ENCODE measurements at regions not wholly inside any gene's neighbourhood (a gene's known extent, or its start where the extent isn't known, plus 50 kb on each side); places are given as distances from the start of the nearest gene placed in this dataset.

DNA sequence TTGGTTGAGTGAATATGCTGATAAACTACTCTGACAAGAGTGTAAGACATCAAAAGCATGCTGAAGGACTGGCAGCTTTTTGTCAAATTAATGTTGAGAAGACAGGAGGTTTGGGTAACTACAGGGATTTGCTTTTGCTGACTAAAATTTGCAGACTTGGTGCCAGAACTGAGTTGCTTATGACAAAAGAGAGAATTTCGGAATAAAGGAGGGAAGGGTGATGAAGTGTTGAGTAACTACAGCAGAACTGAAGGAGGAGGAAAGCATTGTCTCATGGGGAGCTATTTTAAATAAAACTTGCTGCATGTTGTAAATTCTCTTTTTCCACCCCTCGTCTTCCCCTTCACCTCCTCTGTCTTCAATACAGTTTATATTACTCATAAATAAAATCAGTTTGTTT, 296.1 kb downstream of the YTHDC2 start:
- H2BK12ac ChIP-seq (ENCODE audit: insufficient read length, low read depth, low read length) = no peak overlapping the region
- H3K4me1 ChIP-seq (ENCODE audit: insufficient read depth, low read length) = no peaks in the 10 kb centered on the region
- no peak overlapping the region for H2BK120ac ChIP-seq (ENCODE audit: low read depth, low read length, poor library complexity, severe bottlenecking)
- H4K8ac ChIP-seq (replicated peaks; ENCODE audit: insufficient read length, low read depth, low read length) = no peak overlapping the region
- H4K5ac ChIP-seq (ENCODE audit: insufficient read length, low read depth, low read length) = no peak overlapping the region
- no peak overlapping the region for H4K91ac ChIP-seq (ENCODE audit: insufficient read length, low read depth, low read length)
- no peak overlapping the region for H2AK5ac ChIP-seq (ENCODE audit: insufficient read length, low read length)
- H3K27ac ChIP-seq (ENCODE audit: insufficient read length, low read depth, low read length) = no peak overlapping the region
- H3T11ph ChIP-seq (ENCODE audit: low read length) = no peak overlapping the region
- H3K79me2 ChIP-seq (ENCODE audit: insufficient read depth, low read length) = no peaks in the 10 kb centered on the region
- H3K23ac ChIP-seq (ENCODE audit: insufficient read length, low read depth, low read length) = no peak overlapping the region
- no peaks in the 10 kb centered on the region for H3K23me2 ChIP-seq (ENCODE audit: insufficient read length, low read depth, low read length, poor library complexity, severe bottlenecking)
- H3K4me3 Mint-ChIP-seq = no peak overlapping the region
- no peaks in the 10 kb centered on the region for H4K20me1 ChIP-seq (ENCODE audit: control insufficient read depth, insufficient read depth, insufficient read length)
- H3K27ac Mint-ChIP-seq = 0 out of 7 replicates have a peak overlapping the region, but pooled peaks of 1 of the 3 experiments have one; percentile 1
- H2BK5ac ChIP-seq (ENCODE audit: insufficient read length, low read length) = no peak overlapping the region
- no peak overlapping the region for H3K4me2 ChIP-seq (ENCODE audit: insufficient read depth, insufficient read length, low read length)
- no peaks in the 10 kb centered on the region for H3K9me3 Mint-ChIP-seq
- TF ChIP-seq, protein P1, sequence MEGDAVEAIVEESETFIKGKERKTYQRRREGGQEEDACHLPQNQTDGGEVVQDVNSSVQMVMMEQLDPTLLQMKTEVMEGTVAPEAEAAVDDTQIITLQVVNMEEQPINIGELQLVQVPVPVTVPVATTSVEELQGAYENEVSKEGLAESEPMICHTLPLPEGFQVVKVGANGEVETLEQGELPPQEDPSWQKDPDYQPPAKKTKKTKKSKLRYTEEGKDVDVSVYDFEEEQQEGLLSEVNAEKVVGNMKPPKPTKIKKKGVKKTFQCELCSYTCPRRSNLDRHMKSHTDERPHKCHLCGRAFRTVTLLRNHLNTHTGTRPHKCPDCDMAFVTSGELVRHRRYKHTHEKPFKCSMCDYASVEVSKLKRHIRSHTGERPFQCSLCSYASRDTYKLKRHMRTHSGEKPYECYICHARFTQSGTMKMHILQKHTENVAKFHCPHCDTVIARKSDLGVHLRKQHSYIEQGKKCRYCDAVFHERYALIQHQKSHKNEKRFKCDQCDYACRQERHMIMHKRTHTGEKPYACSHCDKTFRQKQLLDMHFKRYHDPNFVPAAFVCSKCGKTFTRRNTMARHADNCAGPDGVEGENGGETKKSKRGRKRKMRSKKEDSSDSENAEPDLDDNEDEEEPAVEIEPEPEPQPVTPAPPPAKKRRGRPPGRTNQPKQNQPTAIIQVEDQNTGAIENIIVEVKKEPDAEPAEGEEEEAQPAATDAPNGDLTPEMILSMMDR (conservative IDR thresholded peaks at IDR 0.05) = no peak
- H3K14ac ChIP-seq (ENCODE audit: insufficient read depth, low read length) = no peak overlapping the region
- no peak overlapping the region for H2BK20ac ChIP-seq (ENCODE audit: low read depth, low read length, poor library complexity, severe bottlenecking)
- no peak overlapping the region for H3K9ac ChIP-seq (ENCODE audit: extremely low read depth, insufficient read length, low read length)
- no peak overlapping the region for H2AFZ ChIP-seq (ENCODE audit: low read length)
- H3K36me3 Mint-ChIP-seq (ENCODE audit: insufficient read depth in 1 of 3, low read depth in 3 of 3) = no peaks in the 10 kb centered on the region
- H3K56ac ChIP-seq (ENCODE audit: insufficient read length, low read depth, low read length) = no peak overlapping the region
- no CpG with 5 or more reads among the region's 2 CpGs for WGBS (ENCODE audit: extremely low coverage, insufficient read length, low lambda C conversion rate)
- H2BK15ac ChIP-seq (ENCODE audit: low read depth, low read length) = no peak overlapping the region
- no peak overlapping the region for H3K18ac ChIP-seq (ENCODE audit: insufficient read length, low read depth, low read length)
- H3K4ac ChIP-seq (ENCODE audit: low read depth, low read length) = no peak overlapping the region
- H3K9me3 ChIP-seq (ENCODE audit: control insufficient read depth, low read depth, low read length) = no peaks in the 10 kb centered on the region
- DNase-seq = no peak
- H3K4me1 Mint-ChIP-seq = peaks cover 12 to 17% of the 10 kb centered on the region in 2 experiments
- H3K79me1 ChIP-seq (ENCODE audit: insufficient read depth, low read depth, low read length, poor library complexity, severe bottlenecking) = no peaks in the 10 kb centered on the region
- no peaks in the 10 kb centered on the region for H3K27me3 ChIP-seq (ENCODE audit: insufficient read depth, low read length)
- no peaks in the 10 kb centered on the region for H3K27me3 Mint-ChIP-seq (ENCODE audit: low read depth)
